ENCODE measurements at regions not wholly inside any gene's neighbourhood (a gene's known extent, or its start where the extent isn't known, plus 50 kb on each side); places are given as distances from the start of the nearest gene placed in this dataset.

DNA sequence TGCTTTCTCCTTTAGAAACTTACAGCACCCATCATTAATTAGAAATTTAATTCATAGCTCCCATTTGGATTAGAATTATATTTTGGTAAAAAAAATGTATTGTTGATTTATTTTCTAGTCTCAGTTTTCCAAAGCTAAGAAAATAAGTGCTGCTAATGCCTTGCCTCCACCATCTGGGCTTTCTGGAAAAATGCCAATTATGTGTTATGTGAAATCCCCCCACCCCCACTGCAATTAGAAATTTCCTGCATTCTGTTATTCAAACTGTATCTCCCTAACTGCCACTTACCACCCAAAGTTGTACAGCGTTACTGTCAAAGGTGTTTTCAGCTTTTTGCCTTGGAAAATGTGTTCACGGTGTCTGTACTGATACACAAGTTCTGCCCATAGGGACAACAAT, 617.2 kb upstream of the UBE2E2 start:
- Histone ChIP-seq H3K4me2 (ENCODE audit: low read length) (no peak overlapping the region), H3K9ac (ENCODE audit: low read length) (no peak overlapping the region), H3K9me2 (ENCODE audit: insufficient read depth) (no peaks in the 10 kb centered on the region), H3K79me2 (ENCODE audit: insufficient read depth, low read length) (no peaks in the 10 kb centered on the region), H3K36me3 (ENCODE audit: control insufficient read depth in 1 of 2, insufficient read depth in 2 of 2, low read length in 2 of 2) (no peaks in the 10 kb centered on the region), H3K27me3 (ENCODE audit: insufficient read depth, low read length) (no peaks in the 10 kb centered on the region), H4K20me1 (ENCODE audit: insufficient read depth) (no peaks in the 10 kb centered on the region), H2AFZ (ENCODE audit: low read depth, low read length, poor library complexity, severe bottlenecking) (no peak overlapping the region), H3K4me1 (ENCODE audit: control insufficient read depth in 1 of 2, insufficient read depth in 2 of 2, low read length in 2 of 2) (no peaks in the 10 kb centered on the region), H3K27ac (ENCODE audit: low read depth, low read length) (no peak overlapping the region), H3K4me3 (replicated peaks in 1 of 2; ENCODE audit: low read depth in 1 of 2, low read length in 2 of 2) (no peak overlapping the region), H3K9me3 (ENCODE audit: control insufficient read depth in 1 of 2, insufficient read depth in 1 of 2, low read depth in 1 of 2, low read length in 2 of 2) (no peaks in the 10 kb centered on the region; a peak in 2 of 4 replicates)
- no TSS peak for BruUV-seq (replicated peaks)
- ATAC-seq, result no peak
- CTCF ChIA-PET, result no interaction called here
- POLR2A ChIA-PET, result no interaction called here
- TF ChIP-seq, protein P1, sequence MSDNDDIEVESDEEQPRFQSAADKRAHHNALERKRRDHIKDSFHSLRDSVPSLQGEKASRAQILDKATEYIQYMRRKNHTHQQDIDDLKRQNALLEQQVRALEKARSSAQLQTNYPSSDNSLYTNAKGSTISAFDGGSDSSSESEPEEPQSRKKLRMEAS (IDR thresholded peaks at IDR 0.05), result no peak
- TF ChIP-seq SIN3A (IDR thresholded peaks at IDR 0.05; ENCODE audit: low read depth) (no peak), CBX3 (IDR thresholded peaks at IDR 0.05; ENCODE audit: low read depth) (no peak), EZH2 (IDR thresholded peaks at IDR 0.05) (no peak), SRF (IDR thresholded peaks at IDR 0.05; ENCODE audit: low read depth) (no peak), CEBPB (IDR thresholded peaks at IDR 0.05; ENCODE audit: low read depth) (no peak), FOSL1 (IDR thresholded peaks at IDR 0.05; ENCODE audit: low read depth) (no peak), ELF1 (IDR thresholded peaks at IDR 0.05; ENCODE audit: borderline replicate concordance, low read depth) (no peak), EGR1 (IDR thresholded peaks at IDR 0.05; ENCODE audit: low read depth) (no peak), JUND (IDR thresholded peaks at IDR 0.05) (no peak)
- intact Hi-C loops (cut with micrococcal nuclease), result no loop called here
- DNase-seq (ENCODE audit: low read depth, low spot score), result no peak
- RAD21 ChIA-PET (ENCODE audit: low non-redundant PET in 1 of 2, low total read pairs in 2 of 2, uncharacterized antibody in 2 of 2, unreplicated experiment in 2 of 2), result no interaction called here

DNA sequence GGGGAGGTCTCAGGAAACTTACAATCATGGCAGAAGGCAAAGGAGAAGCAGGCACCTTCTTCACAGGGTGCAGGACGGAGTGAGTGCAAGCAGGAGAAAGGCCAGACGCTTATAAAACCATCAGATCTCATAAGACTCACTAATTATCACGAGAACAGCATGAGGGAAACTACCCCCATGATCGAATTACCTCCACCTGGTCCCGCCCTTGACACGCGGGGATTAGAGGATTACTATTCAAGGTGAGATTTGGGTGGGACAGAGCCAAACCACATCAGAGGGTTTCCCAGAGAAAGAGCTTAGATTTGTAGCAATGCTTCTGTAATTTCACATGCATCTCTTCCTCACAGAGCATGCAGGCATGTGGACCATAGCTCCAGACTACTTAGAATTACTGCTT, 615.7 kb upstream of the UBE2E2 start:
- RAD21 ChIA-PET (ENCODE audit: low non-redundant PET in 1 of 2, low total read pairs in 2 of 2, uncharacterized antibody in 2 of 2, unreplicated experiment in 2 of 2), result no interaction called here
- TF ChIP-seq ZFX (IDR thresholded peaks at IDR 0.05) (no peak), SP1 (IDR thresholded peaks at IDR 0.05; ENCODE audit: low read depth) (no peak), FOSL1 (IDR thresholded peaks at IDR 0.05; ENCODE audit: low read depth) (no peak), EGR1 (IDR thresholded peaks at IDR 0.05; ENCODE audit: low read depth) (no peak), POLR2A (IDR thresholded peaks at IDR 0.05; ENCODE audit: borderline replicate concordance, extremely low read depth, insufficient read depth, insufficient read length) (no peak), JUND (IDR thresholded peaks at IDR 0.05) (no peak), ELF1 (IDR thresholded peaks at IDR 0.05; ENCODE audit: borderline replicate concordance, low read depth) (no peak), SRF (IDR thresholded peaks at IDR 0.05; ENCODE audit: low read depth) (no peak), ZNF274 (IDR thresholded peaks at IDR 0.05; ENCODE audit: low read depth, low read length) (no peak), TCF7L2 (IDR thresholded peaks at IDR 0.05; ENCODE audit: borderline replicate concordance, extremely low read depth, insufficient read depth, insufficient read length) (no peak), POLR2AphosphoS5 (IDR thresholded peaks at IDR 0.05; ENCODE audit: low read depth, low read length) (no peak)
- TF ChIP-seq, protein P2, sequence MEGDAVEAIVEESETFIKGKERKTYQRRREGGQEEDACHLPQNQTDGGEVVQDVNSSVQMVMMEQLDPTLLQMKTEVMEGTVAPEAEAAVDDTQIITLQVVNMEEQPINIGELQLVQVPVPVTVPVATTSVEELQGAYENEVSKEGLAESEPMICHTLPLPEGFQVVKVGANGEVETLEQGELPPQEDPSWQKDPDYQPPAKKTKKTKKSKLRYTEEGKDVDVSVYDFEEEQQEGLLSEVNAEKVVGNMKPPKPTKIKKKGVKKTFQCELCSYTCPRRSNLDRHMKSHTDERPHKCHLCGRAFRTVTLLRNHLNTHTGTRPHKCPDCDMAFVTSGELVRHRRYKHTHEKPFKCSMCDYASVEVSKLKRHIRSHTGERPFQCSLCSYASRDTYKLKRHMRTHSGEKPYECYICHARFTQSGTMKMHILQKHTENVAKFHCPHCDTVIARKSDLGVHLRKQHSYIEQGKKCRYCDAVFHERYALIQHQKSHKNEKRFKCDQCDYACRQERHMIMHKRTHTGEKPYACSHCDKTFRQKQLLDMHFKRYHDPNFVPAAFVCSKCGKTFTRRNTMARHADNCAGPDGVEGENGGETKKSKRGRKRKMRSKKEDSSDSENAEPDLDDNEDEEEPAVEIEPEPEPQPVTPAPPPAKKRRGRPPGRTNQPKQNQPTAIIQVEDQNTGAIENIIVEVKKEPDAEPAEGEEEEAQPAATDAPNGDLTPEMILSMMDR (IDR thresholded peaks at IDR 0.05 in 2 of 3, conservative IDR thresholded peaks at IDR 0.05 in 1 of 3; ENCODE audit: borderline replicate concordance in 1 of 3, insufficient read depth in 1 of 3, low read depth in 2 of 3, low read length in 2 of 3), result no peak
- TF ChIP-seq, protein P3, sequence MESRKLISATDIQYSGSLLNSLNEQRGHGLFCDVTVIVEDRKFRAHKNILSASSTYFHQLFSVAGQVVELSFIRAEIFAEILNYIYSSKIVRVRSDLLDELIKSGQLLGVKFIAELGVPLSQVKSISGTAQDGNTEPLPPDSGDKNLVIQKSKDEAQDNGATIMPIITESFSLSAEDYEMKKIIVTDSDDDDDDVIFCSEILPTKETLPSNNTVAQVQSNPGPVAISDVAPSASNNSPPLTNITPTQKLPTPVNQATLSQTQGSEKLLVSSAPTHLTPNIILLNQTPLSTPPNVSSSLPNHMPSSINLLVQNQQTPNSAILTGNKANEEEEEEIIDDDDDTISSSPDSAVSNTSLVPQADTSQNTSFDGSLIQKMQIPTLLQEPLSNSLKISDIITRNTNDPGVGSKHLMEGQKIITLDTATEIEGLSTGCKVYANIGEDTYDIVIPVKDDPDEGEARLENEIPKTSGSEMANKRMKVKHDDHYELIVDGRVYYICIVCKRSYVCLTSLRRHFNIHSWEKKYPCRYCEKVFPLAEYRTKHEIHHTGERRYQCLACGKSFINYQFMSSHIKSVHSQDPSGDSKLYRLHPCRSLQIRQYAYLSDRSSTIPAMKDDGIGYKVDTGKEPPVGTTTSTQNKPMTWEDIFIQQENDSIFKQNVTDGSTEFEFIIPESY (IDR thresholded peaks at IDR 0.05; ENCODE audit: extremely low read depth, insufficient replicate concordance, low read length), result no peak
- TF ChIP-seq, protein P4, sequence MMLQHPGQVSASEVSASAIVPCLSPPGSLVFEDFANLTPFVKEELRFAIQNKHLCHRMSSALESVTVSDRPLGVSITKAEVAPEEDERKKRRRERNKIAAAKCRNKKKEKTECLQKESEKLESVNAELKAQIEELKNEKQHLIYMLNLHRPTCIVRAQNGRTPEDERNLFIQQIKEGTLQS (IDR thresholded peaks at IDR 0.05), result no peak
- H3K4me3 ChIP-seq (replicated peaks in 1 of 2; ENCODE audit: low read depth in 1 of 2, low read length in 2 of 2), result no peak overlapping the region
- no peak overlapping the region for H3K4me2 ChIP-seq (ENCODE audit: low read length)
- no TSS peak for BruUV-seq (replicated peaks)
- intact Hi-C loops (cut with micrococcal nuclease), result no loop called here
- no peak overlapping the region for H3K9ac ChIP-seq (ENCODE audit: low read length)
- no peaks in the 10 kb centered on the region for H3K4me1 ChIP-seq (ENCODE audit: control insufficient read depth in 1 of 2, insufficient read depth in 2 of 2, low read length in 2 of 2)
- H3K79me2 ChIP-seq (ENCODE audit: insufficient read depth, low read length), result no peaks in the 10 kb centered on the region
- H3K27me3 ChIP-seq (ENCODE audit: insufficient read depth, low read length), result no peaks in the 10 kb centered on the region
- POLR2A ChIA-PET, result no interaction called here
- H4K20me1 ChIP-seq (ENCODE audit: insufficient read depth), result no peaks in the 10 kb centered on the region
- H3K36me3 ChIP-seq (ENCODE audit: control insufficient read depth in 1 of 2, insufficient read depth in 2 of 2, low read length in 2 of 2), result no peaks in the 10 kb centered on the region
- H3K9me2 ChIP-seq (ENCODE audit: insufficient read depth), result no peaks in the 10 kb centered on the region
- DNase-seq (ENCODE audit: low read depth, low spot score), result no peak
- H2AFZ ChIP-seq (ENCODE audit: low read depth, low read length, poor library complexity, severe bottlenecking), result no peak overlapping the region
- H3K9me3 ChIP-seq (ENCODE audit: control insufficient read depth in 1 of 2, insufficient read depth in 1 of 2, low read depth in 1 of 2, low read length in 2 of 2), result no peaks in the 10 kb centered on the region; a peak in 2 of 4 replicates
- CTCF ChIA-PET, result no interaction called here
- no peak overlapping the region for H3K27ac ChIP-seq (ENCODE audit: low read depth, low read length)
- no peak for ATAC-seq
